ENCODE measurements at regions not wholly inside any gene's neighbourhood (a gene's known extent, or its start where the extent isn't known, plus 50 kb on each side); places are given as distances from the start of the nearest gene placed in this dataset.

- no peaks in the 10 kb centered on the region for H3K27me3 ChIP-seq (ENCODE audit: control insufficient read depth, insufficient read depth, low read length, poor library complexity, severe bottlenecking)
- no peak overlapping the region for H3K9ac ChIP-seq (ENCODE audit: extremely low read depth, low read length, poor library complexity, severe bottlenecking)
- H3K4me1 ChIP-seq (ENCODE audit: control insufficient read depth, insufficient read depth, low read length) = peaks cover 2% of the 10 kb centered on the region
- Mint-ChIP-seq H3K36me3 (ENCODE audit: low read depth) (no peaks in the 10 kb centered on the region), H3K27ac (no peak overlapping the region), H3K9me3 (no peaks in the 10 kb centered on the region), H3K4me3 (no peak overlapping the region), H3K4me1 (peaks cover 18% of the 10 kb centered on the region), H3K27me3 (ENCODE audit: insufficient read depth) (peaks cover 3% of the 10 kb centered on the region)
- no peaks in the 10 kb centered on the region for H3K36me3 ChIP-seq (ENCODE audit: control insufficient read depth, insufficient read depth, low read length)
- H3K27ac ChIP-seq (ENCODE audit: low read depth, low read length) = no peak overlapping the region
- WGBS, 2 experiments (ENCODE audit: insufficient coverage in 1 of 2, insufficient read length in 1 of 2) = 96 to 97% methylated on average over 4 to 5 of the region's 5 CpGs
- DNase-seq = peak; percentile 35
- H3K4me3 ChIP-seq (ENCODE audit: low read length) = no peak overlapping the region
- no peak for TF ChIP-seq CTCF (conservative IDR thresholded peaks at IDR 0.05)
- no peaks in the 10 kb centered on the region for H3K9me3 ChIP-seq (ENCODE audit: control insufficient read depth, low read length)
Measured at GRCh38 chr9:89837934-89838310, 233.1 kb downstream of the GADD45G start.

- H3K9me3 Mint-ChIP-seq = no peaks in the 10 kb centered on the region
- Histone ChIP-seq H3K9me3 (ENCODE audit: control insufficient read depth, low read length) (no peaks in the 10 kb centered on the region), H3K36me3 (ENCODE audit: control insufficient read depth, insufficient read depth, low read length) (no peaks in the 10 kb centered on the region), H3K4me1 (ENCODE audit: control insufficient read depth, insufficient read depth, low read length) (peaks cover 2% of the 10 kb centered on the region), H3K27me3 (ENCODE audit: control insufficient read depth, insufficient read depth, low read length, poor library complexity, severe bottlenecking) (no peaks in the 10 kb centered on the region), H3K9ac (ENCODE audit: extremely low read depth, low read length, poor library complexity, severe bottlenecking) (no peak overlapping the region), H3K4me3 (ENCODE audit: low read length) (no peak overlapping the region), H3K27ac (ENCODE audit: low read depth, low read length) (no peak overlapping the region)
- H3K4me1 Mint-ChIP-seq = peaks cover 21% of the 10 kb centered on the region
- peak; percentile 18 for DNase-seq
- no peaks in the 10 kb centered on the region for H3K27me3 Mint-ChIP-seq (ENCODE audit: insufficient read depth)
- no peaks in the 10 kb centered on the region for H3K36me3 Mint-ChIP-seq (ENCODE audit: low read depth)
- 90 to 91% methylated on average over 6 of the region's 6 CpGs for WGBS, 2 experiments (ENCODE audit: insufficient coverage in 1 of 2, insufficient read length in 1 of 2)
- no peak for TF ChIP-seq CTCF (conservative IDR thresholded peaks at IDR 0.05)
- H3K27ac Mint-ChIP-seq = no peak overlapping the region
- H3K4me3 Mint-ChIP-seq = no peak overlapping the region
Measured at GRCh38 chr9:89838621-89839020, 233.8 kb downstream of the GADD45G start.

GRCh38 chr9:89839449-89839848 is 234.6 kb downstream of the GADD45G start:
- H3K27me3 ChIP-seq (ENCODE audit: control insufficient read depth, insufficient read depth, low read length, poor library complexity, severe bottlenecking) = no peaks in the 10 kb centered on the region
- H3K27ac Mint-ChIP-seq = no peak overlapping the region
- H3K4me1 ChIP-seq (ENCODE audit: control insufficient read depth, insufficient read depth, low read length) = peaks cover 2% of the 10 kb centered on the region
- H3K4me3 ChIP-seq (ENCODE audit: low read length) = no peak overlapping the region
- H3K4me3 Mint-ChIP-seq = no peak overlapping the region
- no peaks in the 10 kb centered on the region for H3K27me3 Mint-ChIP-seq (ENCODE audit: insufficient read depth)
- peaks cover 26% of the 10 kb centered on the region for H3K4me1 Mint-ChIP-seq
- WGBS, 2 experiments (ENCODE audit: insufficient coverage in 1 of 2, insufficient read length in 1 of 2) = 86 to 100% methylated on average over 1 to 4 of the region's 4 CpGs
- H3K9me3 ChIP-seq (ENCODE audit: control insufficient read depth, low read length) = no peaks in the 10 kb centered on the region
- H3K36me3 Mint-ChIP-seq (ENCODE audit: low read depth) = no peaks in the 10 kb centered on the region
- H3K9ac ChIP-seq (ENCODE audit: extremely low read depth, low read length, poor library complexity, severe bottlenecking) = no peak overlapping the region
- TF ChIP-seq CTCF (conservative IDR thresholded peaks at IDR 0.05) = no peak
- no peak overlapping the region for H3K27ac ChIP-seq (ENCODE audit: low read depth, low read length)
- peak; percentile 30 for DNase-seq
- H3K36me3 ChIP-seq (ENCODE audit: control insufficient read depth, insufficient read depth, low read length) = no peaks in the 10 kb centered on the region
- no peaks in the 10 kb centered on the region for H3K9me3 Mint-ChIP-seq

Data from endodermal cell (in vitro differentiated cells).